HuH-7 (cell line): ENCODE measurements at regions not wholly inside any gene's neighbourhood (a gene's known extent, or its start where the extent isn't known, plus 50 kb on each side); places are given as distances from the start of the nearest gene placed in this dataset.
"Not testable (repeated sequence)": the region's sequence is repeated elsewhere in the genome, so short reads cannot be mapped to it uniquely, and the experiment has no call there.

Source experiments
- DNase-seq: peaks from one replicate; pipeline ENCODE4 v3.0.0; 2011; ENCODE audit warnings: low spot score

- no peak for DNase-seq
Measured at GRCh38 chr9:28923351-28923750, 1350.1 kb upstream of the C9orf72 start.

- no peak for DNase-seq
Measured at GRCh38 chr9:28925157-28925556, 1351.9 kb upstream of the C9orf72 start.

DNA sequence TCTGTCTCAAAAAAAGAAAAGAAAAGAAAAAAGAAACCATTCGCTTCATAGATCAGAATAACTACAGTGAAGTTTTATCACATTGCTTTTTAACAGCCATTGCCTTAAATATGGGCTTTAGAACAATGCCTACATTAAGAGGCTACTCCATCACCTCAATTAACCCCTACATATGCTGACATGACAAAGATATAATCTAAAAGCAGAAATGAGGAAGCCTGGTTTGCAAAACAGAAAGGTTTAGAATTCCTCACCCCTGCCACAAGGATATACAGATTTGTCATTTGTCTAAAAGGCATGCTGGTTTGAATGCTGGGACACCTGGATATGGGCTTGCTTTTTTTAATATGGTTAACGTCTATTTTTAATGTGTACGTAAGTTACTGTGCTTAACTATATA lies 1353.0 kb upstream of the C9orf72 start:
- no peak for DNase-seq

GRCh38 chr9:28927691-28928090 lies 1354.4 kb upstream of the C9orf72 start:
- no peak for DNase-seq

GRCh38 chr9:28929433-28929832 lies 1356.2 kb upstream of the C9orf72 start:
- DNase-seq: no peak

DNA sequence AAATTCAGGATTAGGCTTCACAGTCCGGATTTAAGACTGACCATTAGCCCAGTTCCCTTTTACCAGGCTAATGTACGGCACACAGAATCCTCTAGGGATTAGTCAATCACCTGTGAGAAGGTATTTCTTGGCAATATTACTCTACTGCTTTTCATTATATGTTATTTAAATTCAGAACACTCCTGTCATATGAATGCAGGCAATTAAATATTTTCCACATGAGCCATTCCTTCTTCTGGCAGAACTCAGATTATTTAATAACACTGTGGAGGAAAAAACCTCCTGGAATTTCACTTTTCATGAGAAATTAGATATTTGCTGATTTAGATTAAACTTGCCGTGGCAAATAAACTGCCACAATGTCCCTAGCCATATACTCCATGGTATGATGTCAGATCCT lies 1357.5 kb upstream of the C9orf72 start:
- no peak for DNase-seq

GRCh38 chr9:28934111-28934510 lies 1360.8 kb upstream of the C9orf72 start:
- no peak for DNase-seq

- no peak for DNase-seq
Measured at GRCh38 chr9:28938981-28939380, 1365.7 kb upstream of the C9orf72 start.

- DNase-seq: no peak
Measured at GRCh38 chr9:28941856-28942255, 1368.6 kb upstream of the C9orf72 start.

DNA sequence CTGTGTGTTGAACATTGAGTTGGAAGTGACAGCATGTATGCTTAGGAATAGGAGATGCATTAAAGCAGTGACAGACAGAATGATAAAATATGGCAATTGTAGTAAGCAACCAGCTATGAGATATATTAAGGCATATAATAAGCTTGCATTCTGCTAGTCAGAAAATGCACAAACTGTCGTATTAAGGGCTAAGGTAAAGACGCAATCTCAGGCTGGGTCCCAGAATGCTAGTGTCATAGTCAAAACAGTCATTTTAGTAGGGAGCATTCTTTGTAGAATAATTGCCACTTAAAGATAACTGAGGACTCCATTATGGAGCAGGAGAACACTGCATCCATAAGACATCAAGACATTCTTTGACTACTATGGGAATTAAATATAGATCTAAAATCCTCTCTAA lies 1369.7 kb upstream of the C9orf72 start:
- DNase-seq: no peak

- DNase-seq: no peak
Measured at GRCh38 chr9:28946648-28947047, 1373.4 kb upstream of the C9orf72 start.

DNA sequence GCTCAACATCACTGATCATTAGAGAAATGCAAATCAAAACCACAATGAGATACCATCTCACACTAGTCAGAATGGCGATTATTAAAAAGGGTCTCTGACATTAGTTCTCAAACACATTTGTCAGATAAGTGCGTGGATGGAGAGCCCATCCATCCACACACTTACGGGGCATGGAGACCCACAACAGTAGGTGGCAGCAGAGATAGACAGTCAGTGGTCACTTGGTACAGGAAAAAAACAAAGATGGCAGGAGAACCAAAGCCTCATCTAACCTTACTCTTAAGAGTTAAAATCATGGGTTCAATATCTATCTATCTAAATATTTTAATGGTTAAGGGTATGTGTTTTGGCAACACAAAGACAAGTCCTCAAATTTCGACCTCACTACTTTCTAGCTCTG lies 1378.7 kb upstream of the C9orf72 start:
- DNase-seq: no peak

DNA sequence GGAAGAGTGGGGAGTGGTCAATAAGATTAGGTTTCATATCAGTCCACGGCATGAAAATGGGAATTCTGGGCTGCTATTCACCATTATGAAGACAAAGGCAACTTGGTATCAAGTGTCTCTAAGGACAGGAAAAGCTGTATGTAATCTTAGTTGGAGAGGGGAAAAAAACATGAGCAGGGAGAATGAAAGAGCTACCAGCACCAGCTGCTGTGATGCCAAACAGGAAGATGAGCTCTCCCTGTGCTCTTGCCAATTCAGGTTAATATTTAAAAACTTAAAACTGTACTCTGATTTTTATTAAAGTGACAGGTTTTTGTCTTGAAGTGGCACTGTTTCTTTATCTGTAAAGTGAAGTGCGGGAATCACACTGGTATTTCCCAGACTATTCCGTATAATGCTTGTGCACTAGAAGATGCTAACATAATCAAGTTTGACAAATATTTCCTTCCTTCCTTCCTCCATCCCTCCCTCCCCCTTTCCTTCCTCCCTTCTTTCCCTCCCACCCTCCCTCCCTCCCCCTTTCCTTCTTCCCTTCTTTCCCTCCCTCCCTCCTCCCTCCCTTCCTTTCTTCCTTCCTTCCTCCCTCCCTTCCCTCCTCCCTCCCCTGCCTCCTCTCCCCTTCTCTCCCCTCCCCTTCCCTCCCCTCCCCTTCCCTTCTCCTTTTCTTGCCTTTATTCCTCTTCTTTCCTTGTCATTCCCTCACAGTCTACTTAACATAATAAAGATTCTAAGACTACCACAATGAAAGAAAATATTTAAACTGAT lies 1383.0 kb upstream of the C9orf72 start:
- no peak for DNase-seq

- DNase-seq: no peak
Measured at GRCh38 chr9:28960602-28961001, 1387.3 kb upstream of the C9orf72 start.

- DNase-seq: no peak
Measured at GRCh38 chr9:28961623-28962022, 1388.3 kb upstream of the C9orf72 start.

GRCh38 chr9:28967226-28967625 lies 1393.9 kb upstream of the C9orf72 start:
- no peak for DNase-seq

DNA sequence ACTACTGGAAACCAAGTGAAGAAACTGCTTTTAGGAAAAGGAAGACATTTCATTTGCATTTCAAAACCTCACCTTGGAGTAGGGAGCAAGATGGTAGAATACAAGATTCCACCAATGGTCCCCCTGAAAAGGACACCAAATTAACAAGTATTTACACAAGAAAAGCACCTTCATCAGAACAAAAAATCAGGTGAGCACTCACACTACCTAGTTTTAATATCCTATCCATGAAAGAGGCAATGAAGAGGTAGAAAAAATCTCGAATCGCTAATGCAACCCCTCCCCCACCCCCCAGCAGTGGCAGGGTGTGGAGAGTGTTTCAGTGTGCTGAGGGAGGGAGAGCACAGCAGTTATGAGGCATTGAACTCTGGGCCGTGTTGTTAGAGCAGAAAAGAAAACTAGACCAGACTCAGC lies 1397.0 kb upstream of the C9orf72 start:
- DNase-seq: no peak

DNA sequence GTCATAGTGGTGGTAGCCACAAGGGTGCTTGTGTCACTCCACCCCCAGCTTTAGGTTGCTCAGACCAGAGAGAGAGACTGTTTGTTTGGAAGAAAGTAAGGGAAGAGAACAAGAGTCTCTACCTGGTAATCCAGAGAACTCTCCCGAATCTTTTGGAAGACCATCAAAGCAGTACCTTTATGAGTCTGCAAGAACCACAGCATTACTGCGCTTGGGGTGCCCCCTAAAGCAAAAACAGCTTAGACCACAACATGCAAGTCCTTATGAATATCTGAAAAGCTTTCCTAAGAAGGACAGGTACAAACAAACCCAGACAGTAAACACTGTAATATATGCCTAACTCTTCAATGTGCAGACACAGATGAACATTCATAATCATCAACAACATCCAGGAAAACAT lies 1398.6 kb upstream of the C9orf72 start:
- no peak for DNase-seq

GRCh38 chr9:28976250-28976649 lies 1403.0 kb upstream of the C9orf72 start:
- no peak for DNase-seq

DNA sequence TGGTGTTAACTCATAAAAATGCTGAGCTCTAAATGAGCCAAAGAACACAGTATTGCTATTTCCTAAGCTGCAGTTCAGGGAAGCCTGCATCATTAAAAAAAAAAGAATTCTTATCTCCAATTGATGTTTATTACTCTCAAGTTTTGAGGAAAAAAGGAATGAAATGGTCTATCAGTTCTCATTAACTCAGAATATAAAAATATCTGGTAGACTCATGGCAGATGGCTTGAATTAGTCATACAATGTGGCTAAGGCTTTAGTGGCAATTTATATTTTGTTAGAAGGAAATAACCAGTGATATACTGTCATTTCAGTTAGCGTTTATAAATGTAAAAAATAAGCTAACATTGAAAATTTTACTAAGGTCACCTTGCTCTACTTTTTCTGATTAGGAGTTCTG lies 1403.4 kb upstream of the C9orf72 start:
- no peak for DNase-seq

- DNase-seq: no peak
Measured at GRCh38 chr9:28981129-28981528, 1407.8 kb upstream of the C9orf72 start.

DNA sequence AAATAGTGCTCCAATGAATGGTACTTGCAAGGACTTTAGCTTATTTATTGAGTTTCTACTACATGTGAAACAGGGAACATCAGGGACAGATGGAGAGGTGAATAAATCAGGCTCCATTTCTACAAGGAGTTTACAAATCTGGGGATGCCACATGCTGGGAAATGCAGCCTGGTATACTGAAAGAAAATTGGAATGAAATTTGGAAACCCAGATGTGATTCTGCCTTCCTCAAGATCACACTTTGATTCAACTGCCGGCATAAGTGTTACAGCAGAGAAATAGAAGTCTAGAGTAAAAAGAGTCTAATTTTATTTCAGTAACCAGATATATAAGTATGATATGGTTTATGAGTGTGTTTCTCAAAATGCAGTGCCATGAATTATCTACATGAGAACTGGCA lies 1408.4 kb upstream of the C9orf72 start:
- DNase-seq: no peak

GRCh38 chr9:28984016-28984415 lies 1410.7 kb upstream of the C9orf72 start:
- DNase-seq: no peak

- not testable (repeated sequence) for DNase-seq
Measured at GRCh38 chr9:28990009-28990408, 1416.7 kb upstream of the C9orf72 start.
